Colonic mucosa (tissue), 4 donors: ENCODE measurements at regions not wholly inside any gene's neighbourhood (a gene's known extent, or its start where the extent isn't known, plus 50 kb on each side); places are given as distances from the start of the nearest gene placed in this dataset.
A peak's percentile ranks its signal among the peaks of the same experiment; 100 is the strongest.

Experiments used
- DNase-seq: peaks from one replicate; pipeline ENCODE4 v3.0.0-alpha.2; 2020
- H3K27ac ChIP-seq: fragments of 200-600 bp; one replicate; pipeline ENCODE4 v1.8.0; 2021
- H3K27me3 ChIP-seq: fragments of 200-600 bp; one replicate; pipeline ENCODE4 v1.8.0; 2021
- H3K36me3 ChIP-seq: fragments of 200-600 bp; one replicate; pipeline ENCODE4 v1.8.0; 2021
- H3K4me1 ChIP-seq: fragments of 200-600 bp; one replicate; pipeline ENCODE4 v1.8.0; 2021; ENCODE audit warnings: mild to moderate bottlenecking
- H3K4me3 ChIP-seq: fragments of 200-600 bp; one replicate; pipeline ENCODE4 v1.8.0; 2021
- H3K9ac ChIP-seq, 2 donors: one replicate each; pipeline ENCODE4 v1.7.0; 2013; ENCODE audit warnings: control low read depth in 2 of 2, low read depth in 2 of 2, low read length in 2 of 2
- H3K9me3 ChIP-seq: fragments of 200-600 bp; one replicate; pipeline ENCODE4 v1.8.0; 2021
- CTCF ChIP-seq: fragments of 200-600 bp; IDR thresholded peaks from one replicate; pipeline ENCODE4 v1.8.0; 2022; ENCODE audit warnings: antibody characterized with exemption, mild to moderate bottlenecking
- intact Hi-C: fragments of 100-400 bp; cut with DNase I; formaldehyde crosslinking; loops from one replicate; pipeline ENCODE4 v1.14.1; 2022
- donor health status: healthy.
- donor health status: DM: no; HTN: no; CAD: no.
- donor health status: DM: no; HTN: no; CAD: no.

GRCh38 chr2:71886241-71886640, 261.4 kb downstream of the CYP26B1 start:
- Histone ChIP-seq H3K4me1 (no peaks in the 10 kb centered on the region), H3K27ac (no peak overlapping the region), H3K36me3 (no peaks in the 10 kb centered on the region), H3K4me3 (no peak overlapping the region), H3K9me3 (no peaks in the 10 kb centered on the region), H3K27me3 (no peaks in the 10 kb centered on the region), H3K9ac (no peak overlapping the region)
- intact Hi-C loops, result no loop called here
- DNase-seq, result no peak
- TF ChIP-seq CTCF, result no peak

- intact Hi-C loops, result no loop called here
- no peaks in the 10 kb centered on the region for H3K4me1 ChIP-seq
- H3K36me3 ChIP-seq, result no peaks in the 10 kb centered on the region
- H3K27ac ChIP-seq, result no peak overlapping the region
- H3K9me3 ChIP-seq, result no peaks in the 10 kb centered on the region
- no peak for DNase-seq
- no peak overlapping the region for H3K9ac ChIP-seq
- no peak overlapping the region for H3K4me3 ChIP-seq
- H3K27me3 ChIP-seq, result no peaks in the 10 kb centered on the region
- TF ChIP-seq CTCF, result no peak
Measured at GRCh38 chr2:71884303-71885042, 263.2 kb downstream of the CYP26B1 start.

- intact Hi-C loops, result no loop called here
- Histone ChIP-seq H3K9me3 (no peaks in the 10 kb centered on the region), H3K27ac (no peak overlapping the region), H3K4me1 (no peaks in the 10 kb centered on the region), H3K9ac (no peak overlapping the region), H3K4me3 (no peak overlapping the region), H3K27me3 (no peaks in the 10 kb centered on the region), H3K36me3 (no peaks in the 10 kb centered on the region)
- no peak for TF ChIP-seq CTCF
- peak; percentile 46 for DNase-seq
Measured at GRCh38 chr2:71882949-71883472, 264.7 kb downstream of the CYP26B1 start.

- H3K4me1 ChIP-seq, result no peaks in the 10 kb centered on the region
- no peaks in the 10 kb centered on the region for H3K27me3 ChIP-seq
- H3K27ac ChIP-seq, result no peak overlapping the region
- intact Hi-C loops, result no loop called here
- H3K4me3 ChIP-seq, result no peak overlapping the region
- H3K9ac ChIP-seq, result no peak overlapping the region
- no peaks in the 10 kb centered on the region for H3K36me3 ChIP-seq
- DNase-seq, result no peak
- no peaks in the 10 kb centered on the region for H3K9me3 ChIP-seq
- no peak for TF ChIP-seq CTCF
Measured at GRCh38 chr2:71882236-71882946, 265.3 kb downstream of the CYP26B1 start.

GRCh38 chr2:71880846-71881610, 266.6 kb downstream of the CYP26B1 start:
- DNase-seq, result peak; percentile 24
- intact Hi-C loops, result no loop called here
- Histone ChIP-seq H3K4me3 (no peak overlapping the region), H3K9me3 (no peaks in the 10 kb centered on the region), H3K36me3 (no peaks in the 10 kb centered on the region), H3K9ac (no peak overlapping the region), H3K4me1 (no peaks in the 10 kb centered on the region), H3K27me3 (no peaks in the 10 kb centered on the region), H3K27ac (no peak overlapping the region)
- TF ChIP-seq CTCF, result no peak
